SK-N-SH (cell line): ENCODE measurements at regions not wholly inside any gene's neighbourhood (a gene's known extent, or its start where the extent isn't known, plus 50 kb on each side); places are given as distances from the start of the nearest gene placed in this dataset.

ENCODE experiments used
- CTCF ChIA-PET: fragments of 300-600, 350-600 bp; formaldehyde crosslinking; extraction: SDS; loops from one replicate; lab custom pipeline; 2021; lab: Yijun Ruan, JAX
- POLR2A ChIA-PET: fragments of 350-600 bp; sonication (Branson Sonifier 250); formaldehyde crosslinking; extraction: SDS; loops from one replicate; lab custom pipeline; 2020; ENCODE audit warnings: antibody characterized with exemption, inconsistent platforms; lab: Yijun Ruan, JAX
- DNase-seq: peaks from one replicate; pipeline ENCODE4 v3.0.0; 2012
- H2AFZ ChIP-seq: fragments of 200-600 bp; sonication (generic); 2 replicates; pipeline ENCODE4 v1.8.1; 2016; ENCODE audit warnings: antibody characterized with exemption, mild to moderate bottlenecking, low read depth
- H3F3A ChIP-seq: fragments of 200-600 bp; sonication (generic); replicated peaks from 2 replicates; pipeline ENCODE3; 2016; ENCODE audit warnings: antibody characterized with exemption, mild to moderate bottlenecking; ENCODE audit not compliant: insufficient read depth
- H3K27ac ChIP-seq, 2 experiments: fragments of 200-500 bp in 1 of 2; fragments of 200-600 bp in 1 of 2; sonication (Bioruptor generic) in 1 of 2; sonication (generic), shearing (Covaris generic) in 1 of 2; 2 replicates each; pipeline versions ENCODE4 v1.5.1 to v1.6.1; 2014 to 2016; ENCODE audit warnings: low read depth in 2 of 2, inconsistent platforms in 1 of 2, low read length in 1 of 2, mild to moderate bottlenecking in 1 of 2, mixed read lengths in 1 of 2
- H3K27me3 ChIP-seq: fragments of 200-600 bp; sonication (generic), shearing (Covaris generic); 2 replicates; pipeline ENCODE4 v1.6.1; 2016; ENCODE audit warnings: mixed run types; ENCODE audit not compliant: insufficient read depth
- H3K36me3 ChIP-seq, 2 experiments: fragments of 200-500 bp in 1 of 2; fragments of 200-600 bp in 1 of 2; sonication (Bioruptor generic) in 1 of 2; sonication (generic) in 1 of 2; replicated peaks in 1 of 2; 2 replicates each; pipeline versions ENCODE3 to v1.5.1; 2014 to 2016; ENCODE audit warnings: low read length in 1 of 2, mild to moderate bottlenecking in 1 of 2; ENCODE audit not compliant: insufficient read depth in 2 of 2, control insufficient read depth in 1 of 2
- H3K4me1 ChIP-seq, 2 experiments: fragments of 200-500 bp in 1 of 2; fragments of 200-600 bp in 1 of 2; sonication (Bioruptor generic) in 1 of 2; sonication (generic), shearing (Covaris generic) in 1 of 2; 2 replicates each; pipeline versions ENCODE4 v1.5.1 to v1.6.1; 2014 to 2016; ENCODE audit warnings: low read depth in 1 of 2, low read length in 1 of 2, mixed run types in 1 of 2; ENCODE audit not compliant: insufficient read depth in 2 of 2, control insufficient read depth in 1 of 2
- H3K4me2 ChIP-seq: fragments of 200-600 bp; sonication (generic), shearing (Covaris generic); 2 replicates; pipeline ENCODE4 v1.6.1; 2017; ENCODE audit warnings: mixed run types
- H3K4me3 ChIP-seq, 2 experiments: fragments of 200-500 bp in 1 of 2; fragments of 200-600 bp in 1 of 2; sonication (Bioruptor generic) in 1 of 2; sonication (generic), shearing (Covaris generic) in 1 of 2; 2 replicates each; pipeline versions ENCODE4 v1.5.1 to v1.8.1; 2014 to 2016; ENCODE audit warnings: low read depth in 2 of 2, inconsistent platforms in 1 of 2, low read length in 1 of 2, mild to moderate bottlenecking in 1 of 2, mixed read lengths in 1 of 2, moderate library complexity in 1 of 2
- H3K79me2 ChIP-seq: fragments of 200-600 bp; sonication (generic); 2 replicates; pipeline ENCODE4 v1.8.1; 2017; ENCODE audit warnings: mild to moderate bottlenecking; ENCODE audit not compliant: insufficient read depth
- H3K9ac ChIP-seq: fragments of 200-600 bp; sonication (generic); 2 replicates; pipeline ENCODE4 v1.6.1; 2017; ENCODE audit warnings: mixed run types
- H3K9me2 ChIP-seq: fragments of 200-600 bp; sonication (generic); 2 replicates; pipeline ENCODE4 v1.6.1; 2017; ENCODE audit warnings: mixed run types
- H3K9me3 ChIP-seq: fragments of 200-600 bp; sonication (generic); 2 replicates; pipeline ENCODE4 v1.6.1; 2017; ENCODE audit warnings: mixed run types, mild to moderate bottlenecking, moderate library complexity
- H4K20me1 ChIP-seq: fragments of 200-600 bp; sonication (generic); 2 replicates; pipeline ENCODE4 v1.6.1; 2017; ENCODE audit warnings: mild to moderate bottlenecking, mixed run types; ENCODE audit not compliant: insufficient read depth
- FOXM1 ChIP-seq: IDR thresholded peaks from 2 replicates; pipeline ENCODE4 v1.4.0; 2012; ENCODE audit warnings: low read depth, mild to moderate bottlenecking
- GABPA ChIP-seq: IDR thresholded peaks from 2 replicates; pipeline ENCODE4 v1.4.0; 2012; ENCODE audit warnings: low read depth, mild to moderate bottlenecking
- MEF2A ChIP-seq: IDR thresholded peaks from 2 replicates; pipeline ENCODE4 v1.4.0; 2012; ENCODE audit warnings: low read depth, borderline replicate concordance
- POLR2AphosphoS5 ChIP-seq: IDR thresholded peaks from 2 replicates; pipeline ENCODE4 v1.6.1; 2012; ENCODE audit warnings: low read depth, low read length
- RAD21 ChIP-seq: IDR thresholded peaks from 2 replicates; pipeline ENCODE4 v1.6.1; 2012; ENCODE audit warnings: mild to moderate bottlenecking, low read length
- RFX5 ChIP-seq: IDR thresholded peaks from 2 replicates; pipeline ENCODE4 v1.6.1; 2012; ENCODE audit warnings: mild to moderate bottlenecking, improper control_type of control experiment, low read length
- SIN3A ChIP-seq: IDR thresholded peaks from 2 replicates; pipeline ENCODE4 v1.6.1; 2012; ENCODE audit warnings: low read depth, mild to moderate bottlenecking, low read length, moderate library complexity, borderline replicate concordance
- TAF1 ChIP-seq: IDR thresholded peaks from 2 replicates; pipeline ENCODE4 v1.6.1; 2012; ENCODE audit warnings: low read depth, mild to moderate bottlenecking, low read length, moderate library complexity, borderline replicate concordance
- TEAD4 ChIP-seq: IDR thresholded peaks from 2 replicates; pipeline ENCODE4 v1.4.0; 2012; ENCODE audit warnings: mild to moderate bottlenecking, borderline replicate concordance; ENCODE audit not compliant: insufficient read depth
- ZBTB33 ChIP-seq: IDR thresholded peaks from 2 replicates; pipeline ENCODE4 v1.4.0; 2012; ENCODE audit warnings: low read depth, borderline replicate concordance
- WGBS: methylation state at CpG from one replicate; pipeline ENCODE4 v1.1.6; 2017; ENCODE audit warnings: low lambda C conversion rate; 5-methylcytosine and 5-hydroxymethylcytosine counted together
- TF ChIP-seq, protein P1 (sequence below): fragments of 150-350 bp; IDR thresholded peaks from 2 replicates; pipeline ENCODE4 v1.6.1; 2016; ENCODE audit warnings: mild to moderate bottlenecking, low read depth, low read length
- TF ChIP-seq, protein P2 (sequence below): IDR thresholded peaks from 2 replicates; pipeline ENCODE4 v1.4.0; 2012; ENCODE audit warnings: low read depth, borderline replicate concordance
- TF ChIP-seq, protein P3 (sequence below): IDR thresholded peaks from 2 replicates; pipeline ENCODE4 v1.4.0; 2012; ENCODE audit warnings: low read depth

DNA sequence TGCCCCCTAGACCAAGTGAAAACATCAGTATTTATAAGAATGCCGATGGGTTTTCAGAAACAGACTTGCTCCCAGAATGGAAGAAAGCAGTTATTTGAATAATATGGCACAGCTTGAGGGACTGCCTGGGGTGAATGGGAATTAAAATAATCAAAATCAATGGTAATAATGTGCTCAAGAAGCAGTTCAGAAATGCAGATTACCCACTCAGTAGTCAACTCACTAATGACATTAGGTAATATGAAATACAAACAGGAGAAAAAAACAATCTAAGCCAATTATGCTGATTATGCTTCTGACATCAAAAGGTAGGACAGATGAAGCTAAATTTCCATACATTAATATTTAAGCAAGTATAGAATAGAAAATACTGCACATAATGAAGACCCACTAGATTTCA, 179.3 kb downstream of the ENC1 start:
- H3K79me2 ChIP-seq: no peaks in the 10 kb centered on the region
- ChIA-PET POLR2A (no interaction called here), CTCF (interaction anchor here (1.6 kb wide), 1 partner anchor 180 kb away, joined by 3 read pairs; the partner anchor contains the start of gene ENC1)
- no peak overlapping the region for H3K9ac ChIP-seq
- H2AFZ ChIP-seq: no peak overlapping the region
- H3K27me3 ChIP-seq: no peaks in the 10 kb centered on the region
- no peak overlapping the region for H3K4me3 ChIP-seq
- H3F3A ChIP-seq: no peaks in the 10 kb centered on the region
- TF ChIP-seq MEF2A (no peak), GABPA (no peak), FOXM1 (no peak)
- WGBS: 85% methylated on average over 1 of the region's 1 CpG
- H3K4me2 ChIP-seq: no peak overlapping the region
- no peaks in the 10 kb centered on the region for H3K9me2 ChIP-seq
- H3K9me3 ChIP-seq: no peaks in the 10 kb centered on the region
- H3K36me3 ChIP-seq: no peaks in the 10 kb centered on the region
- no peaks in the 10 kb centered on the region for H4K20me1 ChIP-seq
- H3K4me1 ChIP-seq: no peaks in the 10 kb centered on the region
- no peak overlapping the region for H3K27ac ChIP-seq
- DNase-seq: no peak

DNA sequence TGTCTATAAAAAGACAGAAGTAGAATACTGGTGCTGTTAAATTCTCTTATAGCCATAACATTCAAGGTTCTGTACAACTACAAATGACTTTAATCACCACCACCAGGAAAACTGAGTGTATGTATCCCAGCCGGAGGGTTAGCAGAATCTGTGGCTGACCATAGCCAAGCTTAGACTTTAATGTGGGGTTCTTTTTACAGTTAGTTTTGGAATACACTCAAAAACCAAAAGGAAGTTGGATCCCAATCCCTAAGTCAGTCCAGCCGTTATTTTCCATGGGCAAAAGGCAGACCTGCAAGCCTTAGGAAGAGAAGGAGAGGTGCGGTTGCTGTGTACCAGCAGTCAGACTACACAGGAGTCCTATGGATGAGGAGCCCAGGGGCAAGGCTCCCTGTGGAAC, 179.8 kb downstream of the ENC1 start:
- WGBS: 97% methylated on average over 2 of the region's 3 CpGs
- H2AFZ ChIP-seq: no peak overlapping the region
- H3K4me3 ChIP-seq: no peak overlapping the region

More for the DNA sequence above, 179.8 kb downstream of the ENC1 start:
- no peak overlapping the region for H3K27ac ChIP-seq
- H3K79me2 ChIP-seq: no peaks in the 10 kb centered on the region
- H3K9me2 ChIP-seq: no peaks in the 10 kb centered on the region
- CTCF ChIA-PET: interaction anchor here (1.6 kb wide), 1 partner anchor 180 kb away, joined by 3 read pairs; the partner anchor contains the start of gene ENC1
- no peaks in the 10 kb centered on the region for H3K36me3 ChIP-seq
- no peak overlapping the region for H3K4me2 ChIP-seq
- TF ChIP-seq TAF1 (no peak), POLR2AphosphoS5 (no peak), TEAD4 (no peak), RAD21 (no peak), SIN3A (no peak), RFX5 (no peak), ZBTB33 (no peak)
- TF ChIP-seq, protein P1, sequence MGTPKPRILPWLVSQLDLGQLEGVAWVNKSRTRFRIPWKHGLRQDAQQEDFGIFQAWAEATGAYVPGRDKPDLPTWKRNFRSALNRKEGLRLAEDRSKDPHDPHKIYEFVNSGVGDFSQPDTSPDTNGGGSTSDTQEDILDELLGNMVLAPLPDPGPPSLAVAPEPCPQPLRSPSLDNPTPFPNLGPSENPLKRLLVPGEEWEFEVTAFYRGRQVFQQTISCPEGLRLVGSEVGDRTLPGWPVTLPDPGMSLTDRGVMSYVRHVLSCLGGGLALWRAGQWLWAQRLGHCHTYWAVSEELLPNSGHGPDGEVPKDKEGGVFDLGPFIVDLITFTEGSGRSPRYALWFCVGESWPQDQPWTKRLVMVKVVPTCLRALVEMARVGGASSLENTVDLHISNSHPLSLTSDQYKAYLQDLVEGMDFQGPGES: no peak
- TF ChIP-seq, protein P2, sequence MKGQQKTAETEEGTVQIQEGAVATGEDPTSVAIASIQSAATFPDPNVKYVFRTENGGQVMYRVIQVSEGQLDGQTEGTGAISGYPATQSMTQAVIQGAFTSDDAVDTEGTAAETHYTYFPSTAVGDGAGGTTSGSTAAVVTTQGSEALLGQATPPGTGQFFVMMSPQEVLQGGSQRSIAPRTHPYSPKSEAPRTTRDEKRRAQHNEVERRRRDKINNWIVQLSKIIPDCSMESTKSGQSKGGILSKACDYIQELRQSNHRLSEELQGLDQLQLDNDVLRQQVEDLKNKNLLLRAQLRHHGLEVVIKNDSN: no peak
- TF ChIP-seq, protein P3, sequence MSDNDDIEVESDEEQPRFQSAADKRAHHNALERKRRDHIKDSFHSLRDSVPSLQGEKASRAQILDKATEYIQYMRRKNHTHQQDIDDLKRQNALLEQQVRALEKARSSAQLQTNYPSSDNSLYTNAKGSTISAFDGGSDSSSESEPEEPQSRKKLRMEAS: no peak
- H3K9me3 ChIP-seq: no peaks in the 10 kb centered on the region
- H3F3A ChIP-seq: no peaks in the 10 kb centered on the region
- H3K9ac ChIP-seq: no peak overlapping the region
- no peaks in the 10 kb centered on the region for H3K27me3 ChIP-seq
- no peaks in the 10 kb centered on the region for H3K4me1 ChIP-seq
- POLR2A ChIA-PET: no interaction called here
- no peak for DNase-seq
- no peaks in the 10 kb centered on the region for H4K20me1 ChIP-seq
